ENCODE measurements at regions not wholly inside any gene's neighbourhood (a gene's known extent, or its start where the extent isn't known, plus 50 kb on each side); places are given as distances from the start of the nearest gene placed in this dataset.
"Not testable (repeated sequence)": the region's sequence is repeated elsewhere in the genome, so short reads cannot be mapped to it uniquely, and the experiment has no call there.

DNA sequence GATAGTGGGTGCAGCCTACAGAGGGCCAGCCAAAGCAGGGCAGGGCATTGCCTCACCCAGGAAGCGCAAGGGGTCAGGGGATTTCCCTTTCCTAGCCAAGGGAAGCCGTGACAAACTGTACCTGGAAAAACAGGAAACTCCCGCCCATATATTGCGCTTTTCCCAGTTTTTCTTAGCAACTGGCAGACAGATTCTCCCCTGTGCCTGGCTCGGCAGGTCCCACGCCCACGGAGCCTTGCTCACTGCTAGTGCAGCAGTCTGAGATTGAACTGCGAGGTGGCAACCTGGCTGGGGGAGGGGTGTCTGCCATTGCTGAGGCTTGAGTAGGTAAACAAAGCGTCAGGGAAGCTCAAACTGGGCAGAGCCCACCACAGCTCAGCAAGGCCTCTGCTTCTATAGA lies 212.4 kb downstream of the SDHAF3 start:
- TF ChIP-seq, protein P1, sequence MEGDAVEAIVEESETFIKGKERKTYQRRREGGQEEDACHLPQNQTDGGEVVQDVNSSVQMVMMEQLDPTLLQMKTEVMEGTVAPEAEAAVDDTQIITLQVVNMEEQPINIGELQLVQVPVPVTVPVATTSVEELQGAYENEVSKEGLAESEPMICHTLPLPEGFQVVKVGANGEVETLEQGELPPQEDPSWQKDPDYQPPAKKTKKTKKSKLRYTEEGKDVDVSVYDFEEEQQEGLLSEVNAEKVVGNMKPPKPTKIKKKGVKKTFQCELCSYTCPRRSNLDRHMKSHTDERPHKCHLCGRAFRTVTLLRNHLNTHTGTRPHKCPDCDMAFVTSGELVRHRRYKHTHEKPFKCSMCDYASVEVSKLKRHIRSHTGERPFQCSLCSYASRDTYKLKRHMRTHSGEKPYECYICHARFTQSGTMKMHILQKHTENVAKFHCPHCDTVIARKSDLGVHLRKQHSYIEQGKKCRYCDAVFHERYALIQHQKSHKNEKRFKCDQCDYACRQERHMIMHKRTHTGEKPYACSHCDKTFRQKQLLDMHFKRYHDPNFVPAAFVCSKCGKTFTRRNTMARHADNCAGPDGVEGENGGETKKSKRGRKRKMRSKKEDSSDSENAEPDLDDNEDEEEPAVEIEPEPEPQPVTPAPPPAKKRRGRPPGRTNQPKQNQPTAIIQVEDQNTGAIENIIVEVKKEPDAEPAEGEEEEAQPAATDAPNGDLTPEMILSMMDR (IDR thresholded peaks at IDR 0.05) = not testable (repeated sequence)
- not testable (repeated sequence) for TF ChIP-seq ZFX (IDR thresholded peaks at IDR 0.05; ENCODE audit: borderline replicate concordance)
